HEK293 (cell line): ENCODE measurements at regions not wholly inside any gene's neighbourhood (a gene's known extent, or its start where the extent isn't known, plus 50 kb on each side); places are given as distances from the start of the nearest gene placed in this dataset.

Experiments used
- CTCF ChIA-PET: fragments of 350-600 bp; formaldehyde crosslinking; extraction: SDS; loops from one replicate; lab custom pipeline; 2021; ENCODE audit warnings: antibody characterized with exemption; lab: Yijun Ruan, JAX
- POLR2A ChIA-PET: fragments of 300-600 bp; formaldehyde crosslinking; extraction: SDS; loops from one replicate; lab custom pipeline; 2020; ENCODE audit warnings: antibody characterized with exemption, inconsistent platforms; lab: Yijun Ruan, JAX
- H3K27ac ChIP-seq: fragments of 200-500 bp; sonication (Bioruptor generic); 2 replicates; pipeline ENCODE4 v1.5.1; 2014; ENCODE audit warnings: low read depth, low read length, control low read depth, inconsistent platforms; ENCODE audit errors: extremely low read depth
- H3K36me3 ChIP-seq, 2 experiments: fragments of 200-500 bp in 1 of 2; sonication (Bioruptor generic) in 1 of 2; 1 replicate in 1 of 2; 2 replicates in 1 of 2; pipeline ENCODE4 v1.5.1; 2014 to 2017; ENCODE audit warnings: inconsistent platforms in 2 of 2, low read length in 2 of 2; ENCODE audit not compliant: control insufficient read depth in 2 of 2, insufficient read depth in 1 of 2
- H3K4me1 ChIP-seq: fragments of 200-500 bp; sonication (Bioruptor generic); 2 replicates; pipeline ENCODE4 v1.5.1; 2014; ENCODE audit warnings: mild to moderate bottlenecking, low read length, inconsistent platforms; ENCODE audit not compliant: control insufficient read depth, insufficient read depth
- H3K4me3 ChIP-seq: 2 replicates; pipeline ENCODE4 v1.5.1; 2011; ENCODE audit warnings: low read depth, mild to moderate bottlenecking, control low read depth, low read length, moderate library complexity
- H3K9me3 ChIP-seq: fragments of 200-500 bp; sonication (Bioruptor generic); 2 replicates; pipeline ENCODE4 v1.5.1; 2014; ENCODE audit warnings: low read depth, low read length, inconsistent platforms; ENCODE audit not compliant: control insufficient read depth, insufficient read depth
- ELK4 ChIP-seq: IDR thresholded peaks from 2 replicates; pipeline ENCODE4 v1.6.1; 2011; ENCODE audit warnings: mild to moderate bottlenecking, low read depth, low read length, borderline replicate concordance
- GLI2 ChIP-seq: fragments of 450-650 bp; formaldehyde crosslinking; IDR thresholded peaks from 2 replicates; pipeline ENCODE4; 2017; ENCODE audit warnings: missing biosample characterization, missing genetic modification characterization, low read depth, borderline replicate concordance
- HOXA7 ChIP-seq: sonication (generic); formaldehyde crosslinking; IDR thresholded peaks from 2 replicates; pipeline ENCODE4 v1.8.1; 2022; ENCODE audit warnings: missing genetic modification reagents, borderline replicate concordance
- KLF10 ChIP-seq: fragments of 450-650 bp; IDR thresholded peaks from 2 replicates; pipeline ENCODE4 v1.5.1; 2018; ENCODE audit warnings: missing biosample characterization, mild to moderate bottlenecking, missing genetic modification characterization
- KLF7 ChIP-seq: fragments of 450-650 bp; formaldehyde crosslinking; IDR thresholded peaks from 2 replicates; pipeline ENCODE4 v1.5.1; 2016; ENCODE audit warnings: missing biosample characterization, missing genetic modification characterization, borderline replicate concordance
- KLF8 ChIP-seq: fragments of 450-650 bp; formaldehyde crosslinking; IDR thresholded peaks from 2 replicates; pipeline ENCODE4 v1.5.1; 2016; ENCODE audit warnings: missing biosample characterization, missing genetic modification characterization
- KLF9 ChIP-seq: fragments of 450-650 bp; formaldehyde crosslinking; IDR thresholded peaks from 2 replicates; pipeline ENCODE4 v1.5.1; 2016; ENCODE audit warnings: missing biosample characterization, missing genetic modification characterization, low read depth
- PATZ1 ChIP-seq: fragments of 450-650 bp; formaldehyde crosslinking; IDR thresholded peaks from 2 replicates; pipeline ENCODE4 v1.5.1; 2016; ENCODE audit warnings: missing biosample characterization, missing genetic modification characterization
- SALL2 ChIP-seq: fragments of 450-650 bp; formaldehyde crosslinking; IDR thresholded peaks from 2 replicates; pipeline ENCODE4 v1.5.0; 2017; ENCODE audit warnings: missing biosample characterization, mild to moderate bottlenecking, missing genetic modification characterization, borderline replicate concordance
- SCRT2 ChIP-seq: fragments of 450-650 bp; formaldehyde crosslinking; IDR thresholded peaks from 2 replicates; pipeline ENCODE4 v1.5.1; 2016; ENCODE audit warnings: missing biosample characterization, missing genetic modification characterization
- SP2 ChIP-seq: fragments of 450-650 bp; formaldehyde crosslinking; IDR thresholded peaks from 2 replicates; pipeline ENCODE4 v1.5.1; 2016; ENCODE audit warnings: missing biosample characterization, missing genetic modification characterization
- TCF7L2 ChIP-seq: IDR thresholded peaks from 2 replicates; pipeline ENCODE4 v1.6.1; 2011; ENCODE audit warnings: low read depth, mild to moderate bottlenecking, inconsistent platforms, low read length, moderate library complexity, borderline replicate concordance
- YY1 ChIP-seq: fragments of 450-650 bp; formaldehyde crosslinking; IDR thresholded peaks from 2 replicates; pipeline ENCODE4 v1.5.1; 2018; ENCODE audit warnings: missing biosample characterization, missing genetic modification characterization
- ZEB2 ChIP-seq: fragments of 450-650 bp; formaldehyde crosslinking; IDR thresholded peaks from 2 replicates; pipeline ENCODE4 v1.5.1; 2016; ENCODE audit warnings: missing biosample characterization, missing genetic modification characterization
- ZFHX2 ChIP-seq: fragments of 450-650 bp; formaldehyde crosslinking; conservative IDR thresholded peaks from 2 replicates; pipeline ENCODE4 v1.5.1; 2016; ENCODE audit warnings: missing biosample characterization, missing genetic modification characterization
- ZNF148 ChIP-seq: fragments of 450-650 bp; formaldehyde crosslinking; IDR thresholded peaks from 2 replicates; pipeline ENCODE4 v1.5.0; 2017; ENCODE audit warnings: missing biosample characterization, missing genetic modification characterization, borderline replicate concordance
- ZNF184 ChIP-seq: fragments of 450-650 bp; IDR thresholded peaks from 2 replicates; pipeline ENCODE4 v1.5.1; 2018; ENCODE audit warnings: missing biosample characterization, mild to moderate bottlenecking, missing genetic modification characterization
- ZNF202 ChIP-seq: fragments of 450-650 bp; formaldehyde crosslinking; IDR thresholded peaks from 2 replicates; pipeline ENCODE4 v1.5.1; 2016; ENCODE audit warnings: missing biosample characterization, missing genetic modification characterization, borderline replicate concordance
- ZNF223 ChIP-seq: fragments of 450-650 bp; formaldehyde crosslinking; IDR thresholded peaks from 2 replicates; pipeline ENCODE4 v1.5.1; 2016; ENCODE audit warnings: missing biosample characterization, missing genetic modification characterization
- ZNF239 ChIP-seq: fragments of 450-650 bp; formaldehyde crosslinking; IDR thresholded peaks from 2 replicates; pipeline ENCODE4 v1.5.1; 2016; ENCODE audit warnings: missing biosample characterization, missing genetic modification characterization
- ZNF266 ChIP-seq: fragments of 450-650 bp; formaldehyde crosslinking; IDR thresholded peaks from 2 replicates; pipeline ENCODE4 v1.5.1; 2016; ENCODE audit warnings: missing biosample characterization, missing genetic modification characterization, low read depth
- ZNF274 ChIP-seq, 2 experiments: fragments of 200-500 bp in 1 of 2; fragments of 450-650 bp in 1 of 2; sonication (Bioruptor generic) in 1 of 2; formaldehyde crosslinking in 1 of 2; IDR thresholded peaks; 2 replicates each; pipeline versions ENCODE4 v1.5.1 to v1.6.1; 2014 to 2016; ENCODE audit warnings: borderline replicate concordance in 1 of 2, inconsistent platforms in 1 of 2, low read length in 1 of 2, missing biosample characterization in 1 of 2, missing genetic modification characterization in 1 of 2
- ZNF292 ChIP-seq: fragments of 450-650 bp; formaldehyde crosslinking; IDR thresholded peaks from 2 replicates; pipeline ENCODE4 v1.5.1; 2016; ENCODE audit warnings: low read depth, missing biosample characterization, missing genetic modification characterization, borderline replicate concordance
- ZNF354C ChIP-seq: fragments of 450-650 bp; formaldehyde crosslinking; IDR thresholded peaks from 2 replicates; pipeline ENCODE4 v1.5.1; 2016; ENCODE audit warnings: missing biosample characterization, missing genetic modification characterization, low read depth, borderline replicate concordance
- ZNF416 ChIP-seq: fragments of 450-650 bp; formaldehyde crosslinking; IDR thresholded peaks from 2 replicates; pipeline ENCODE4 v1.5.1; 2016; ENCODE audit warnings: missing biosample characterization, missing genetic modification characterization
- ZNF510 ChIP-seq: fragments of 450-650 bp; formaldehyde crosslinking; IDR thresholded peaks from 2 replicates; pipeline ENCODE4 v1.5.1; 2018; ENCODE audit warnings: mild to moderate bottlenecking, missing genetic modification characterization, missing biosample characterization; ENCODE audit not compliant: insufficient replicate concordance
- ZNF600 ChIP-seq: fragments of 450-650 bp; formaldehyde crosslinking; IDR thresholded peaks from 2 replicates; pipeline ENCODE4 v1.5.1; 2016; ENCODE audit warnings: missing biosample characterization, missing genetic modification characterization
- ZNF664 ChIP-seq: fragments of 450-650 bp; formaldehyde crosslinking; IDR thresholded peaks from 2 replicates; pipeline ENCODE4 v1.5.1; 2016; ENCODE audit warnings: missing biosample characterization, missing genetic modification characterization

- ChIA-PET CTCF (no interaction called here), POLR2A (no interaction called here)
- no peaks in the 10 kb centered on the region for H3K9me3 ChIP-seq
- no peaks in the 10 kb centered on the region for H3K4me1 ChIP-seq
- no peak overlapping the region for H3K4me3 ChIP-seq
- TF ChIP-seq PATZ1 (tag by site-specific recombination) (no peak), ZNF202 (tag by site-specific recombination) (no peak), ZNF292 (tag by site-specific recombination) (no peak), KLF8 (tag by site-specific recombination) (no peak), ZNF274 (IDR thresholded peaks at IDR 0.05; ENCODE audit: low read length) (no peak), ZNF274 (tag by site-specific recombination; IDR thresholded peaks at IDR 0.05; ENCODE audit: borderline replicate concordance) (no peak), KLF7 (tag by site-specific recombination) (no peak), SP2 (no peak), ZNF266 (no peak), ZNF600 (tag by site-specific recombination) (no peak), SCRT2 (tag by site-specific recombination) (no peak), ZNF664 (tag by site-specific recombination) (no peak), YY1 (tag by site-specific recombination) (no peak), ZNF184 (tag by site-specific recombination) (no peak), ZNF239 (tag by site-specific recombination) (no peak), ZNF510 (tag by site-specific recombination) (no peak), KLF9 (no peak), ZFHX2 (tag by site-specific recombination) (no peak)
- no peak overlapping the region for H3K27ac ChIP-seq
- no peaks in the 10 kb centered on the region for H3K36me3 ChIP-seq
Observed at GRCh38 chr10:105698592-105698991, 1057.5 kb downstream of the SORCS3 start.

- no peak overlapping the region for H3K27ac ChIP-seq
- H3K4me1 ChIP-seq: no peaks in the 10 kb centered on the region
- CTCF ChIA-PET: no interaction called here
- H3K36me3 ChIP-seq: no peaks in the 10 kb centered on the region
- POLR2A ChIA-PET: no interaction called here
- TF ChIP-seq TCF7L2 (no peak), ZNF223 (tag by site-specific recombination) (no peak), ZNF148 (tag by site-specific recombination) (no peak), ZEB2 (tag by site-specific recombination) (no peak), ELK4 (no peak), KLF10 (tag by site-specific recombination) (no peak), ZNF416 (tag by site-specific recombination) (no peak), GLI2 (tag by site-specific recombination) (no peak), SALL2 (tag by site-specific recombination) (no peak), ZNF354C (tag by site-specific recombination) (no peak), HOXA7 (no peak)
- H3K4me3 ChIP-seq: no peak overlapping the region
- H3K9me3 ChIP-seq: no peaks in the 10 kb centered on the region
Observed at GRCh38 chr10:105697290-105697780, 1056.2 kb downstream of the SORCS3 start.
